ENCODE measurements at regions not wholly inside any gene's neighbourhood (a gene's known extent, or its start where the extent isn't known, plus 50 kb on each side); places are given as distances from the start of the nearest gene placed in this dataset.

DNA sequence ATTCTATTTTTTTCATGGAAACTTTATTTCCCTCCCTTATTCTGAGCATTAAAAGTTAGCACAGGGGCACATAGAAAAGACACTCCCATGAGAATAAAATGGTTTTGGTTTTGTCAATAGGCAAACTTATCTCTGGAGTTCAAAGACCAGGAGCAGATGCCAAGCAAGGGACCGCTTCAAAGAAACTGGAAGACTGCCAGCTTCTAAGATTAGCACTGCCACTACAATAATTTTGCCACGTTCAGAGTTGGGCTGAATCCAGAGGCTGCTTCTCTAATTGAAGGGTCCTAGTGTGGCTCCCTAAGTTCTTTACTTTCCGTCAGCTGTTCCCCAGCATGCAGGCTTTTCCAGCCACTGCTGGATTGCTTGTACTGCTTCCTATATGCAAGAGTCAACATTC is 681.0 kb upstream of the GCFC2 start:
- no peak for FAIRE-seq
- no peaks in the 10 kb centered on the region for H3K27me3 ChIP-seq (ENCODE audit: control insufficient read depth in 2 of 2, insufficient read depth in 2 of 2, low read length in 2 of 2)
- H3K4me2 ChIP-seq (ENCODE audit: insufficient read depth, low read length): no peak overlapping the region
- no peak for DNase-seq (ENCODE audit: low read depth, low spot score)
- H3K9me3 ChIP-seq (replicated peaks; ENCODE audit: control insufficient read depth, insufficient read depth, low read length): no peaks in the 10 kb centered on the region
- H3K36me3 ChIP-seq (ENCODE audit: control insufficient read depth in 2 of 2, extremely low read depth in 1 of 2, insufficient read depth in 2 of 2, low read length in 2 of 2): no peaks in the 10 kb centered on the region
- H2AFZ ChIP-seq (ENCODE audit: low read depth, low read length): no peak overlapping the region
- no peak overlapping the region for H3K9ac ChIP-seq (replicated peaks; ENCODE audit: extremely low read depth, insufficient read depth, low read length)
- dilution Hi-C loops (cut with MboI; ENCODE audit: extremely low pct_ligation_motif_present, low sequenced_read_pairs) (no loop called here), intact Hi-C loops (cut with micrococcal nuclease) (no loop called here)
- CTCF ChIA-PET: no interaction called here
- no peak for TF ChIP-seq POLR2A (IDR thresholded peaks at IDR 0.05; ENCODE audit: low read depth, low read length)
- TF ChIP-seq MYC (IDR thresholded peaks at IDR 0.05; ENCODE audit: low read depth, low read length): no peak
- TF ChIP-seq EZH2 (IDR thresholded peaks at IDR 0.05; ENCODE audit: borderline replicate concordance, low read depth, low read length, severe bottlenecking): no peak
- TF ChIP-seq, protein P1, sequence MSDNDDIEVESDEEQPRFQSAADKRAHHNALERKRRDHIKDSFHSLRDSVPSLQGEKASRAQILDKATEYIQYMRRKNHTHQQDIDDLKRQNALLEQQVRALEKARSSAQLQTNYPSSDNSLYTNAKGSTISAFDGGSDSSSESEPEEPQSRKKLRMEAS (IDR thresholded peaks at IDR 0.05; ENCODE audit: insufficient read depth, insufficient read length): no peak
- TF ChIP-seq FOS (IDR thresholded peaks at IDR 0.05; ENCODE audit: borderline replicate concordance, insufficient read depth, low read length): no peak
- TF ChIP-seq, protein P2, sequence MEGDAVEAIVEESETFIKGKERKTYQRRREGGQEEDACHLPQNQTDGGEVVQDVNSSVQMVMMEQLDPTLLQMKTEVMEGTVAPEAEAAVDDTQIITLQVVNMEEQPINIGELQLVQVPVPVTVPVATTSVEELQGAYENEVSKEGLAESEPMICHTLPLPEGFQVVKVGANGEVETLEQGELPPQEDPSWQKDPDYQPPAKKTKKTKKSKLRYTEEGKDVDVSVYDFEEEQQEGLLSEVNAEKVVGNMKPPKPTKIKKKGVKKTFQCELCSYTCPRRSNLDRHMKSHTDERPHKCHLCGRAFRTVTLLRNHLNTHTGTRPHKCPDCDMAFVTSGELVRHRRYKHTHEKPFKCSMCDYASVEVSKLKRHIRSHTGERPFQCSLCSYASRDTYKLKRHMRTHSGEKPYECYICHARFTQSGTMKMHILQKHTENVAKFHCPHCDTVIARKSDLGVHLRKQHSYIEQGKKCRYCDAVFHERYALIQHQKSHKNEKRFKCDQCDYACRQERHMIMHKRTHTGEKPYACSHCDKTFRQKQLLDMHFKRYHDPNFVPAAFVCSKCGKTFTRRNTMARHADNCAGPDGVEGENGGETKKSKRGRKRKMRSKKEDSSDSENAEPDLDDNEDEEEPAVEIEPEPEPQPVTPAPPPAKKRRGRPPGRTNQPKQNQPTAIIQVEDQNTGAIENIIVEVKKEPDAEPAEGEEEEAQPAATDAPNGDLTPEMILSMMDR (IDR thresholded peaks at IDR 0.05; ENCODE audit: extremely low read depth in 1 of 2, insufficient read depth in 1 of 2, low read depth in 1 of 2, low read length in 2 of 2): no peak
- no peak for TF ChIP-seq GATA2 (IDR thresholded peaks at IDR 0.05; ENCODE audit: insufficient read depth, insufficient read length, low read depth, low read length)
- TF ChIP-seq JUN (IDR thresholded peaks at IDR 0.05; ENCODE audit: borderline replicate concordance, insufficient read depth, insufficient read length, low read depth): no peak
- no peak for TF ChIP-seq POLR2AphosphoS5 (IDR thresholded peaks at IDR 0.05; ENCODE audit: insufficient read depth, low read depth, low read length)
- POLR2A ChIA-PET: no interaction called here
- no peaks in the 10 kb centered on the region for H3K79me2 ChIP-seq (ENCODE audit: control insufficient read depth, insufficient read depth, low read length)
- BruUV-seq (replicated peaks): no TSS peak
- no peaks in the 10 kb centered on the region for H3K4me1 ChIP-seq (ENCODE audit: control insufficient read depth, extremely low read depth, insufficient read depth, low read length)
- no peaks in the 10 kb centered on the region for H3K9me1 ChIP-seq (replicated peaks; ENCODE audit: control insufficient read depth, extremely low read depth, insufficient read depth, low read length)
- no peak overlapping the region for H3K27ac ChIP-seq (ENCODE audit: insufficient read depth, low read depth, low read length)
- no peak overlapping the region for H3K4me3 ChIP-seq (replicated peaks in 1 of 3; ENCODE audit: insufficient read depth in 1 of 3, low read depth in 1 of 3, low read length in 3 of 3)
- no peaks in the 10 kb centered on the region for H4K20me1 ChIP-seq (replicated peaks; ENCODE audit: control insufficient read depth, extremely low read depth, insufficient read depth, low read length)

Data from endothelial cell of umbilical vein (primary cell).